Parathyroid adenoma (tissue), 2 donors: ENCODE measurements at regions not wholly inside any gene's neighbourhood (a gene's known extent, or its start where the extent isn't known, plus 50 kb on each side); places are given as distances from the start of the nearest gene placed in this dataset.

ENCODE experiments used
- H2AFZ ChIP-seq: fragments of 300-600 bp; sonication (generic); one replicate; pipeline ENCODE4 v1.7.0; 2017; ENCODE audit warnings: antibody characterized with exemption, mild to moderate bottlenecking
- H3K27ac ChIP-seq: fragments of 300-600 bp; sonication (generic); one replicate; pipeline ENCODE4 v1.7.0; 2017
- H3K27me3 ChIP-seq: fragments of 300-600 bp; sonication (generic); one replicate; pipeline ENCODE4 v1.7.0; 2017; ENCODE audit warnings: low read length; ENCODE audit not compliant: control insufficient read depth, insufficient read depth
- H3K36me3 ChIP-seq: fragments of 300-600 bp; sonication (generic); one replicate; pipeline ENCODE4 v1.7.0; 2017; ENCODE audit warnings: low read length; ENCODE audit not compliant: control insufficient read depth, insufficient read depth
- H3K4me1 ChIP-seq: fragments of 300-600 bp; sonication (generic); one replicate; pipeline ENCODE4 v1.7.0; 2017; ENCODE audit warnings: control low read depth
- H3K4me2 ChIP-seq: fragments of 300-600 bp; sonication (generic); one replicate; pipeline ENCODE4 v1.7.0; 2017; ENCODE audit warnings: low read length
- H3K4me3 ChIP-seq: fragments of 300-600 bp; sonication (generic); one replicate; pipeline ENCODE4 v1.7.0; 2017; ENCODE audit warnings: low read depth, low read length
- H3K79me2 ChIP-seq: fragments of 300-600 bp; sonication (generic); one replicate; pipeline ENCODE4 v1.7.0; 2017; ENCODE audit warnings: control low read depth
- H3K9ac ChIP-seq: fragments of 300-600 bp; sonication (generic); one replicate; pipeline ENCODE4 v1.7.0; 2017; ENCODE audit warnings: mild to moderate bottlenecking
- H3K9me3 ChIP-seq: fragments of 300-600 bp; sonication (generic); one replicate; pipeline ENCODE4 v1.7.0; 2017; ENCODE audit warnings: low read length; ENCODE audit not compliant: control insufficient read depth
- TF ChIP-seq, protein P1 (sequence below): fragments of 300-600 bp; sonication (generic); IDR thresholded peaks from one replicate; pipeline ENCODE4 v1.7.0; 2017; ENCODE audit warnings: antibody characterized with exemption, mild to moderate bottlenecking
- donor health status: primary hyperparathyroidism.

DNA sequence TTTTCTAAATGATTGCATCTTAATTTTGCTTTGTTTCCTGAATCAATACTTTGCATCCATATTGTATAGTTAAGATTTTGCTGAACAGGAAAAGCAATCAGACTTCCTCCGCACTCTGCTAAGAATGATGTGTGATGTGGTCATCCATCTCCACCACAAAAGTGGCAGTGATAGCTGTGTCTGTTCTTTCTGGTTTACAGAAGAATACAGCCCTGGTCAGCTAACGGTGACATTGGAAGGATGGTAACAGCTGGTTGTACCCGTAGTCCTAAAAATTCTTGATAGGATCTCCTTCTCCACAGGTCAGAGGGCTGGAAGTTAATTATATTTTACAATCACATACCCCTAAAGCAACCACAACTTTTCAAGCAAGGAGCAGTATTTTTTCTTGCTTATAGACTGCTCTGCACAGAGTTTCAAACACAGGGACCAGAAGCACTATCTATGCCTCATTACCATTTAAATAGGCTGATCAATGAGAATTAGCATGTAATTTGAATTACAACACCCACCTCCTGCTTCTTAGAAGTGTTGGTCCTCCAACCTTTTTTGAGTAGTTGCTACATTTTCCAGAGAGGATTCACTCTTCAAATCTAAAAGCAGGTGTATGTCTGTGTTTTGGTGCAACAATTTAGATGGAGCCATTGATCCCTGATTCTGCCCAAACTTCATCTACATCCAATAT lies 1191.9 kb upstream of the NUDT12 start:
- H3K79me2 ChIP-seq = no peaks in the 10 kb centered on the region
- no peaks in the 10 kb centered on the region for H3K4me1 ChIP-seq
- no peaks in the 10 kb centered on the region for H3K36me3 ChIP-seq
- H3K27me3 ChIP-seq = no peaks in the 10 kb centered on the region
- no peak overlapping the region for H2AFZ ChIP-seq
- H3K4me2 ChIP-seq = no peak overlapping the region
- no peaks in the 10 kb centered on the region for H3K9me3 ChIP-seq
- no peak overlapping the region for H3K27ac ChIP-seq
- H3K9ac ChIP-seq = no peak overlapping the region
- TF ChIP-seq, protein P1, sequence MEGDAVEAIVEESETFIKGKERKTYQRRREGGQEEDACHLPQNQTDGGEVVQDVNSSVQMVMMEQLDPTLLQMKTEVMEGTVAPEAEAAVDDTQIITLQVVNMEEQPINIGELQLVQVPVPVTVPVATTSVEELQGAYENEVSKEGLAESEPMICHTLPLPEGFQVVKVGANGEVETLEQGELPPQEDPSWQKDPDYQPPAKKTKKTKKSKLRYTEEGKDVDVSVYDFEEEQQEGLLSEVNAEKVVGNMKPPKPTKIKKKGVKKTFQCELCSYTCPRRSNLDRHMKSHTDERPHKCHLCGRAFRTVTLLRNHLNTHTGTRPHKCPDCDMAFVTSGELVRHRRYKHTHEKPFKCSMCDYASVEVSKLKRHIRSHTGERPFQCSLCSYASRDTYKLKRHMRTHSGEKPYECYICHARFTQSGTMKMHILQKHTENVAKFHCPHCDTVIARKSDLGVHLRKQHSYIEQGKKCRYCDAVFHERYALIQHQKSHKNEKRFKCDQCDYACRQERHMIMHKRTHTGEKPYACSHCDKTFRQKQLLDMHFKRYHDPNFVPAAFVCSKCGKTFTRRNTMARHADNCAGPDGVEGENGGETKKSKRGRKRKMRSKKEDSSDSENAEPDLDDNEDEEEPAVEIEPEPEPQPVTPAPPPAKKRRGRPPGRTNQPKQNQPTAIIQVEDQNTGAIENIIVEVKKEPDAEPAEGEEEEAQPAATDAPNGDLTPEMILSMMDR = no peak
- H3K4me3 ChIP-seq = no peak overlapping the region

DNA sequence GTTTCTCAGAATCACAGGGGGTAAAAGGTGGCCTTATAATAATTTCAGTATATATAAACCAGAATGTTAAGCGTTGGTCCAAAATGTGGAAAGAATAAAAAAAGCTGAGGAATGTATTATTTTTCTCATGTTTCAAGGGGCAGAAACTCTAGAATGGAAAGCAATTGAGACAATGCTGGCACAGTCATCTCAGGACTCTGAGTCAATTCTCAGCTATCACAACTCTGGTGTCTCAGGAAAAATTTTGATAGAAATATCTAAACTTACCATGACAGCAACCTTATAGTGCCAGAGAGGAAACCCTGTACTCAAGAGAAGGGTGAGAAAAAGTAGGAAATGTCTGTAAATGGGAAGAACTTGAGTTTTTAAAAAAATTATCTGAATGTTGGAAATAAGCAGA lies 1189.4 kb upstream of the NUDT12 start:
- Histone ChIP-seq H3K27me3 (no peaks in the 10 kb centered on the region), H3K79me2 (no peaks in the 10 kb centered on the region), H3K9me3 (no peaks in the 10 kb centered on the region), H3K27ac (no peak overlapping the region), H3K36me3 (no peaks in the 10 kb centered on the region), H2AFZ (no peak overlapping the region), H3K4me3 (no peak overlapping the region), H3K4me1 (no peaks in the 10 kb centered on the region), H3K4me2 (no peak overlapping the region), H3K9ac (no peak overlapping the region)
- TF ChIP-seq, protein P1 = no peak

DNA sequence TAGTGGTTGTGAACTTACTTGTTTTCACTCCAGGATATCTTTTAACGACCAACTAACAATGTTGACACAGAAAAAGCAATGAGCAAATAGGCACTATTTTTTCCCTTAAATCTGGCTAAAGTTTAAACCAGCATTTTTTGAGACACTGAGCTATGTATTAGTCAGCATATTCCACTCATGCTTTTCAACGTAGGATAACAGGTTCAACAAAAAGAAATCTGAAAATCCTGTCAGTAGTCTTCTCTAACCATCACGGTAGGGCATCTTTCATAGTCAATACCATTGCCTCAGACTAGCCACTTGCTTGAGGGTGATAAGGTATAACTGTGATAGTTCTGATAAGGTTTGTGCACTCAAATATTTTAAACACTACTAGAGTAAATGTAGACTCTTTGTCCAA lies 1177.3 kb upstream of the NUDT12 start:
- H3K27me3 ChIP-seq = no peaks in the 10 kb centered on the region
- H3K4me2 ChIP-seq = no peak overlapping the region
- no peaks in the 10 kb centered on the region for H3K79me2 ChIP-seq
- no peak overlapping the region for H3K27ac ChIP-seq
- H2AFZ ChIP-seq = no peak overlapping the region
- H3K4me3 ChIP-seq = no peak overlapping the region
- H3K9me3 ChIP-seq = no peaks in the 10 kb centered on the region
- H3K36me3 ChIP-seq = no peaks in the 10 kb centered on the region
- H3K9ac ChIP-seq = no peak overlapping the region
- no peaks in the 10 kb centered on the region for H3K4me1 ChIP-seq
- TF ChIP-seq, protein P1 = no peak

DNA sequence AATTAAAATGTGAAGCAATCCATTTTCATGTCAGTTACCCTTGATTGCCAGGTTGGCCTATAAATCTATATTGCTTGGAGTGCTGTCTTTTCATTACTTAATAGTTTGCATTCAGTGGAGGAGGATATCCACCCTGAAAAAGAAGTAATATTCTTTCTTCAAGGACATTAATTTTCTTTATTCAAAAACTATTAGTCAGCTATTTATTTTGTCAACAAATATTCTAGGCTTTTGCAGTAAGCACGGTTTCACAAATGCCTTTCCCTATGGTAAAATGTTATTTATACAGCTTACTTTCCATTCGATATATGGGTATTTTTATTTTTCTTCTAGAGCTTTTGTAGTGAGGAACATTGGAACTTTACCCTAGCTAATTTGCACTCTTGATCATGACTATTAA lies 1176.9 kb upstream of the NUDT12 start:
- no peaks in the 10 kb centered on the region for H3K79me2 ChIP-seq
- H3K4me3 ChIP-seq = no peak overlapping the region
- TF ChIP-seq, protein P1 = no peak
- no peaks in the 10 kb centered on the region for H3K9me3 ChIP-seq
- no peak overlapping the region for H3K27ac ChIP-seq
- H3K9ac ChIP-seq = no peak overlapping the region
- H3K27me3 ChIP-seq = no peaks in the 10 kb centered on the region
- no peak overlapping the region for H3K4me2 ChIP-seq
- no peaks in the 10 kb centered on the region for H3K36me3 ChIP-seq
- H2AFZ ChIP-seq = no peak overlapping the region
- no peaks in the 10 kb centered on the region for H3K4me1 ChIP-seq

DNA sequence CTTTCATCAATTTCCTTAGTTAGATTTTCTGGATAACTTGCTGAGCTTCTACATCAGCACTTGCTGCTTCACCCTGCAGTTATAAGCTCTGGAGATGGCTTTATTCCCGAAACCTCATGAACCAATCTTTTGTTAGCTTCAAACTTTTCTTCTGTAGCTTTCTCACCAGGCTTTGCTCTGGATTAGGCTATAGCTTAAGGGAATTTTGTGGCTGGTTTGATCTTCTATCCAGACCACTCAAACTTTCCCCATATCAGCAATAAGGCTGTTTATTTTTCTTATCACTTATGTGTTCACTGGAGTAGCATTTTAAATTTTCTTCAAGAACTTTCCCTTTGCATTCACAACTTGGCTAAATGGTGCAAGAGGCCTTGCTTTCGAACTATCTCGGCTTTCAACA lies 1173.5 kb upstream of the NUDT12 start:
- Histone ChIP-seq H3K9me3 (no peaks in the 10 kb centered on the region), H3K4me1 (no peaks in the 10 kb centered on the region), H3K79me2 (no peaks in the 10 kb centered on the region), H3K4me3 (no peak overlapping the region), H3K27me3 (no peaks in the 10 kb centered on the region), H3K9ac (no peak overlapping the region), H3K4me2 (no peak overlapping the region), H3K27ac (no peak overlapping the region), H2AFZ (no peak overlapping the region), H3K36me3 (no peaks in the 10 kb centered on the region)
- TF ChIP-seq, protein P1 = no peak
